ENCODE measurements at regions not wholly inside any gene's neighbourhood (a gene's known extent, or its start where the extent isn't known, plus 50 kb on each side); places are given as distances from the start of the nearest gene placed in this dataset.
"Not testable (repeated sequence)": the region's sequence is repeated elsewhere in the genome, so short reads cannot be mapped to it uniquely, and the experiment has no call there.

GRCh38 chr6:58097251-58097650 lies 779.8 kb downstream of the PRIM2 start:
- DNase-seq (ENCODE audit: low spot score), result not testable (repeated sequence)

GRCh38 chr6:58113960-58114359 lies 796.5 kb downstream of the PRIM2 start:
- DNase-seq (ENCODE audit: low spot score), result no peak

GRCh38 chr6:58117162-58117561 lies 799.7 kb downstream of the PRIM2 start:
- not testable (repeated sequence) for DNase-seq (ENCODE audit: low spot score)

- not testable (repeated sequence) for DNase-seq (ENCODE audit: low spot score)
These were observed 804.2 kb downstream of the PRIM2 start for GRCh38 chr6:58121616-58122015.

- DNase-seq (ENCODE audit: low spot score), result not testable (repeated sequence)
These were observed 806.3 kb downstream of the PRIM2 start for GRCh38 chr6:58123770-58124169.

- DNase-seq (ENCODE audit: low spot score), result not testable (repeated sequence)
These were observed 811.1 kb downstream of the PRIM2 start for GRCh38 chr6:58128549-58128948.

- DNase-seq (ENCODE audit: low spot score), result not testable (repeated sequence)
These were observed 811.7 kb downstream of the PRIM2 start for GRCh38 chr6:58129098-58129497.

GRCh38 chr6:58139746-58140145 lies 822.3 kb downstream of the PRIM2 start:
- not testable (repeated sequence) for DNase-seq (ENCODE audit: low spot score)

GRCh38 chr6:58171025-58171424 lies 853.6 kb downstream of the PRIM2 start:
- not testable (repeated sequence) for DNase-seq (ENCODE audit: low spot score)

- DNase-seq (ENCODE audit: low spot score), result not testable (repeated sequence)
These were observed 864.2 kb downstream of the PRIM2 start for GRCh38 chr6:58181557-58182065.

- not testable (repeated sequence) for DNase-seq (ENCODE audit: low spot score)
These were observed 867.9 kb downstream of the PRIM2 start for GRCh38 chr6:58185300-58185699.

GRCh38 chr6:58193209-58193608 lies 875.8 kb downstream of the PRIM2 start:
- not testable (repeated sequence) for DNase-seq (ENCODE audit: low spot score)

GRCh38 chr6:58198301-58198700 lies 880.9 kb downstream of the PRIM2 start:
- no peak for DNase-seq (ENCODE audit: low spot score)

GRCh38 chr6:58237124-58237523 lies 919.7 kb downstream of the PRIM2 start:
- DNase-seq (ENCODE audit: low spot score), result not testable (repeated sequence)

- DNase-seq (ENCODE audit: low spot score), result not testable (repeated sequence)
These were observed 921.0 kb downstream of the PRIM2 start for GRCh38 chr6:58238421-58238820.

- not testable (repeated sequence) for DNase-seq (ENCODE audit: low spot score)
These were observed 940.2 kb downstream of the PRIM2 start for GRCh38 chr6:58257625-58258024.

GRCh38 chr6:58290177-58290576 lies 972.7 kb downstream of the PRIM2 start:
- DNase-seq (ENCODE audit: low spot score), result no peak

GRCh38 chr6:58291319-58291718 lies 973.9 kb downstream of the PRIM2 start:
- not testable (repeated sequence) for DNase-seq (ENCODE audit: low spot score)

- not testable (repeated sequence) for DNase-seq (ENCODE audit: low spot score)
These were observed 990.5 kb downstream of the PRIM2 start for GRCh38 chr6:58307901-58308300.

- not testable (repeated sequence) for DNase-seq (ENCODE audit: low spot score)
These were observed 1014.7 kb downstream of the PRIM2 start for GRCh38 chr6:58332108-58332507.

- not testable (repeated sequence) for DNase-seq (ENCODE audit: low spot score)
These were observed 1024.9 kb downstream of the PRIM2 start for GRCh38 chr6:58342287-58342686.

GRCh38 chr6:58347534-58347933 lies 1030.1 kb downstream of the PRIM2 start:
- DNase-seq (ENCODE audit: low spot score), result not testable (repeated sequence)

- not testable (repeated sequence) for DNase-seq (ENCODE audit: low spot score)
These were observed 1034.2 kb downstream of the PRIM2 start for GRCh38 chr6:58351619-58352018.

- DNase-seq (ENCODE audit: low spot score), result not testable (repeated sequence)
These were observed 1041.0 kb downstream of the PRIM2 start for GRCh38 chr6:58358452-58358851.

Measured in hematopoietic multipotent progenitor cell treated with erythropoietin and hydrocortisone succinate and interleukin-3 and kit ligand, for 15 days (in vitro differentiated cells).